Embryonic facial prominence (tissue), 1 donor: ENCODE measurements at regions not wholly inside any gene's neighbourhood (a gene's known extent, or its start where the extent isn't known, plus 50 kb on each side); places are given as distances from the start of the nearest gene placed in this dataset.

Experiments used
- DNase-seq: peaks from one replicate; pipeline ENCODE4 v3.0.0-alpha.2; 2016; ENCODE audit errors: extremely low spot score

GRCh38 chr9:99282406-99282805 lies 60.3 kb downstream of the SEC61B start:
- no peak for DNase-seq

GRCh38 chr9:99285965-99286364 lies 63.9 kb downstream of the SEC61B start:
- no peak for DNase-seq

- DNase-seq, result no peak
Measured at GRCh38 chr9:99286536-99286935, 64.5 kb downstream of the SEC61B start.

GRCh38 chr9:99287641-99288040 lies 65.6 kb downstream of the SEC61B start:
- no peak for DNase-seq

GRCh38 chr9:99288830-99289229 lies 66.7 kb downstream of the SEC61B start:
- DNase-seq, result no peak

- no peak for DNase-seq
Measured at GRCh38 chr9:99294850-99295461, 72.9 kb downstream of the SEC61B start.

GRCh38 chr9:99296291-99296951 lies 74.3 kb downstream of the SEC61B start:
- no peak for DNase-seq

- DNase-seq, result no peak
Measured at GRCh38 chr9:99298614-99299013, 76.5 kb downstream of the SEC61B start.

- no peak for DNase-seq
Measured at GRCh38 chr9:99299211-99300102, 77.4 kb downstream of the SEC61B start.

GRCh38 chr9:99300103-99300439 lies 78.0 kb downstream of the SEC61B start:
- DNase-seq, result no peak

GRCh38 chr9:99300603-99301002 lies 78.5 kb downstream of the SEC61B start:
- DNase-seq, result no peak

GRCh38 chr9:99303177-99303576 lies 81.1 kb downstream of the SEC61B start:
- no peak for DNase-seq

- DNase-seq, result no peak
Measured at GRCh38 chr9:99305124-99305523, 83.0 kb downstream of the SEC61B start.

GRCh38 chr9:99305820-99306811 lies 84.0 kb downstream of the SEC61B start:
- no peak for DNase-seq

- DNase-seq, result no peak
Measured at GRCh38 chr9:99307851-99308250, 85.8 kb downstream of the SEC61B start.

GRCh38 chr9:99309141-99309939 lies 87.3 kb downstream of the SEC61B start:
- no peak for DNase-seq

GRCh38 chr9:99312736-99313135 lies 90.7 kb downstream of the SEC61B start:
- DNase-seq, result no peak

GRCh38 chr9:99319048-99319447 lies 97.0 kb downstream of the SEC61B start:
- DNase-seq, result no peak

- no peak for DNase-seq
Measured at GRCh38 chr9:99322299-99322698, 100.2 kb downstream of the SEC61B start.

- DNase-seq, result no peak
Measured at GRCh38 chr9:99326112-99326916, 104.2 kb downstream of the SEC61B start.
